GM23248 (cell line): ENCODE measurements at regions not wholly inside any gene's neighbourhood (a gene's known extent, or its start where the extent isn't known, plus 50 kb on each side); places are given as distances from the start of the nearest gene placed in this dataset.

ENCODE experiments used
- EZH2 ChIP-seq: fragments of 200-600 bp; sonication (generic); IDR thresholded peaks from 2 replicates; pipeline ENCODE4 v1.6.1; 2018; ENCODE audit warnings: antibody characterized with exemption, mild to moderate bottlenecking; ENCODE audit not compliant: insufficient read depth, poor library complexity, severe bottlenecking
- EZH2phosphoT487 ChIP-seq: fragments of 200-600 bp; sonication (generic); IDR thresholded peaks from 2 replicates; pipeline ENCODE4 v1.6.1; 2018; ENCODE audit warnings: antibody characterized with exemption, moderate library complexity, mild to moderate bottlenecking, low read depth; ENCODE audit not compliant: insufficient read depth

- TF ChIP-seq EZH2phosphoT487: no peak
- TF ChIP-seq EZH2: no peak
These were observed 52.1 kb upstream of the IL12A start for GRCh38 chr3:159936541-159936940.
